Spleen (tissue), 11 donors: ENCODE measurements at regions not wholly inside any gene's neighbourhood (a gene's known extent, or its start where the extent isn't known, plus 50 kb on each side); places are given as distances from the start of the nearest gene placed in this dataset.

Experiments
- DNase-seq: peaks from one replicate; pipeline ENCODE4 v3.0.0-alpha.2; 2020
- H3K27ac ChIP-seq, 8 donors: fragments of 200-600 bp; sonication (generic) in 7 of 8; 1 replicate in 4 of 8; 2 replicates in 4 of 8; pipeline versions ENCODE4 v1.5.0 to v1.8.0; 2016 to 2021; ENCODE audit warnings: inconsistent platforms in 4 of 8, mild to moderate bottlenecking in 4 of 8, moderate library complexity in 1 of 8
- H3K27me3 ChIP-seq, 7 donors: fragments of 200-600 bp; sonication (generic) in 6 of 7; replicated peaks in 1 of 7; 1 replicate in 4 of 7; 2 replicates in 3 of 7; pipeline versions ENCODE4 v1.5.0 to v1.8.0; 2016 to 2021; ENCODE audit warnings: inconsistent platforms in 3 of 7, mild to moderate bottlenecking in 1 of 7
- H3K36me3 ChIP-seq, 6 donors: fragments of 200-600 bp; sonication (generic) in 5 of 6; 1 replicate in 4 of 6; 2 replicates in 2 of 6; pipeline versions ENCODE4 v1.5.0 to v1.8.0; 2016 to 2021; ENCODE audit warnings: inconsistent platforms in 2 of 6
- H3K4me1 ChIP-seq, 6 donors: fragments of 200-600 bp; sonication (generic) in 5 of 6; 1 replicate in 3 of 6; 2 replicates in 3 of 6; pipeline versions ENCODE4 v1.5.0 to v1.8.0; 2016 to 2021; ENCODE audit warnings: inconsistent platforms in 3 of 6
- H3K4me3 ChIP-seq, 8 donors: fragments of 200-600 bp; sonication (generic) in 7 of 8; 1 replicate in 4 of 8; 2 replicates in 4 of 8; pipeline versions ENCODE4 v1.5.0 to v1.8.0; 2016 to 2021; ENCODE audit warnings: inconsistent platforms in 4 of 8, mild to moderate bottlenecking in 4 of 8, moderate library complexity in 2 of 8
- H3K9me3 ChIP-seq, 8 donors: fragments of 200-600 bp; sonication (generic) in 7 of 8; 1 replicate in 4 of 8; 2 replicates in 4 of 8; pipeline versions ENCODE4 v1.5.0 to v1.8.0; 2016 to 2021; ENCODE audit warnings: inconsistent platforms in 4 of 8
- CTCF ChIP-seq, 11 experiments: fragments of 200-600 bp in 7 of 11; fragments of 450-650 bp in 4 of 11; sonication (generic) in 4 of 11; IDR thresholded peaks in 8 of 11; conservative IDR thresholded peaks in 3 of 11; 1 replicate in 7 of 11; 2 replicates in 4 of 11; pipeline versions ENCODE4 v1.4.0 to v1.8.0; 2016 to 2021; ENCODE audit warnings: antibody characterized with exemption in 11 of 11, inconsistent platforms in 4 of 11, mild to moderate bottlenecking in 1 of 11
- POLR2A ChIP-seq, 3 donors: fragments of 450-650 bp; IDR thresholded peaks; one replicate each; pipeline ENCODE4 v1.5.1; 2017; ENCODE audit warnings: antibody characterized with exemption in 3 of 3, mild to moderate bottlenecking in 1 of 3
- POLR2AphosphoS5 ChIP-seq, 3 donors: sonication (generic); formaldehyde crosslinking; IDR thresholded peaks; one replicate each; pipeline ENCODE4 v1.5.1; 2017; ENCODE audit warnings: antibody characterized with exemption in 3 of 3
- WGBS, 5 donors: extraction: QIAGEN DNeasy Blood & Tissue Kit in 3 of 5; methylation state at CpG; one replicate each; pipeline versions ENCODE4 v1.1.5 to v1.1.7; 2013 to 2018; 5-methylcytosine and 5-hydroxymethylcytosine counted together
- intact Hi-C: fragments of 100-400 bp; cut with DNase I; formaldehyde crosslinking; loops from one replicate; pipeline ENCODE4 v1.15.0; 2023; ENCODE audit warnings: low total_unique reads
- donor health status: healthy with polysubstance abuse.
- donor health status: DM: no; HTN: no; CAD: no; lungs with moderate emphysema.
- donor health status: DM: no; HTN: no; CAD: no.
- donor health status: Bipolar disorder and iron deficiency.
- donor health status: healthy.
- donor health status: DM: no; HTN: no; CAD: no.
- donor health status: DM: yes; HTN: yes; CAD: no.

GRCh38 chr7:23893176-23893941, 183.3 kb downstream of the STK31 start:
- H3K4me1 ChIP-seq = no peaks in the 10 kb centered on the region
- DNase-seq = no peak
- TF ChIP-seq POLR2A (IDR thresholded peaks at IDR 0.05) (no peak), POLR2AphosphoS5 (IDR thresholded peaks at IDR 0.05) (no peak), CTCF (IDR thresholded peaks at IDR 0.05 in 8 of 11, conservative IDR thresholded peaks at IDR 0.05 in 3 of 11) (no peak)
- peaks cover 0 to 4% (median 0%) of the 10 kb centered on the region in 8 donors for H3K9me3 ChIP-seq
- intact Hi-C loops = no loop called here
- H3K27me3 ChIP-seq = peaks cover 0 to 24% (median 0%) of the 10 kb centered on the region in 7 donors
- no peak overlapping the region for H3K27ac ChIP-seq
- H3K4me3 ChIP-seq = no peak overlapping the region
- H3K36me3 ChIP-seq = no peaks in the 10 kb centered on the region
- 62 to 69% (median 65%) methylated on average over 7 of the region's 7 CpGs for WGBS, 5 donors

GRCh38 chr7:23893942-23894891, 184.2 kb downstream of the STK31 start:
- no peak for TF ChIP-seq POLR2AphosphoS5 (IDR thresholded peaks at IDR 0.05)
- no peak for TF ChIP-seq POLR2A (IDR thresholded peaks at IDR 0.05)
- TF ChIP-seq CTCF (IDR thresholded peaks at IDR 0.05 in 8 of 11, conservative IDR thresholded peaks at IDR 0.05 in 3 of 11) = no peak
- intact Hi-C loops = no loop called here

GRCh38 chr7:23894892-23895569, 185.0 kb downstream of the STK31 start:
- Histone ChIP-seq H3K4me1 (no peaks in the 10 kb centered on the region), H3K27me3 (peaks cover 0 to 24% (median 0%) of the 10 kb centered on the region in 7 donors), H3K4me3 (no peak overlapping the region), H3K27ac (no peak overlapping the region), H3K9me3 (no peaks in the 10 kb centered on the region), H3K36me3 (no peaks in the 10 kb centered on the region)
- intact Hi-C loops = no loop called here
- 47 to 63% (median 57%) methylated on average over 4 of the region's 4 CpGs for WGBS, 5 donors
- TF ChIP-seq POLR2A (IDR thresholded peaks at IDR 0.05) (no peak), CTCF (IDR thresholded peaks at IDR 0.05 in 8 of 11, conservative IDR thresholded peaks at IDR 0.05 in 3 of 11) (no peak), POLR2AphosphoS5 (IDR thresholded peaks at IDR 0.05) (no peak)
- DNase-seq = no peak

More at GRCh38 chr7:23893942-23894891, 184.2 kb downstream of the STK31 start:
- no peak for DNase-seq
- peaks cover 0 to 4% (median 0%) of the 10 kb centered on the region in 8 donors for H3K9me3 ChIP-seq
- WGBS, 5 donors = 23 to 38% (median 29%) methylated on average over 13 of the region's 13 CpGs
- no peaks in the 10 kb centered on the region for H3K36me3 ChIP-seq
- no peak overlapping the region for H3K4me3 ChIP-seq
- no peaks in the 10 kb centered on the region for H3K4me1 ChIP-seq
- peaks cover 0 to 24% (median 0%) of the 10 kb centered on the region in 7 donors for H3K27me3 ChIP-seq
- no peak overlapping the region for H3K27ac ChIP-seq
